NB4 (cell line): ENCODE measurements at regions not wholly inside any gene's neighbourhood (a gene's known extent, or its start where the extent isn't known, plus 50 kb on each side); places are given as distances from the start of the nearest gene placed in this dataset.
"Not testable (repeated sequence)": the region's sequence is repeated elsewhere in the genome, so short reads cannot be mapped to it uniquely, and the experiment has no call there.

ENCODE experiments used
- DNase-seq: peaks from one replicate; pipeline ENCODE4 v3.0.0; 2010; ENCODE audit warnings: low read depth
- H3K4me3 ChIP-seq: one replicate; pipeline ENCODE4 v1.5.1; 2011; ENCODE audit warnings: mild to moderate bottlenecking, low read depth, low read length, moderate library complexity
- MYC ChIP-seq: IDR thresholded peaks from 2 replicates; pipeline ENCODE4 v1.6.1; 2011; ENCODE audit warnings: low read depth, low read length
- POLR2A ChIP-seq: IDR thresholded peaks from 2 replicates; pipeline ENCODE4 v1.6.1; 2011; ENCODE audit warnings: mild to moderate bottlenecking; ENCODE audit not compliant: insufficient read length; ENCODE audit errors: extremely low read depth
- TF ChIP-seq, protein P1 (sequence below): IDR thresholded peaks from one replicate; pipeline ENCODE4 v1.5.1; 2012; ENCODE audit warnings: low read depth, low read length
- TF ChIP-seq, protein P2 (sequence below): IDR thresholded peaks from 2 replicates; pipeline ENCODE4 v1.6.1; 2011; ENCODE audit warnings: low read depth, low read length

DNA sequence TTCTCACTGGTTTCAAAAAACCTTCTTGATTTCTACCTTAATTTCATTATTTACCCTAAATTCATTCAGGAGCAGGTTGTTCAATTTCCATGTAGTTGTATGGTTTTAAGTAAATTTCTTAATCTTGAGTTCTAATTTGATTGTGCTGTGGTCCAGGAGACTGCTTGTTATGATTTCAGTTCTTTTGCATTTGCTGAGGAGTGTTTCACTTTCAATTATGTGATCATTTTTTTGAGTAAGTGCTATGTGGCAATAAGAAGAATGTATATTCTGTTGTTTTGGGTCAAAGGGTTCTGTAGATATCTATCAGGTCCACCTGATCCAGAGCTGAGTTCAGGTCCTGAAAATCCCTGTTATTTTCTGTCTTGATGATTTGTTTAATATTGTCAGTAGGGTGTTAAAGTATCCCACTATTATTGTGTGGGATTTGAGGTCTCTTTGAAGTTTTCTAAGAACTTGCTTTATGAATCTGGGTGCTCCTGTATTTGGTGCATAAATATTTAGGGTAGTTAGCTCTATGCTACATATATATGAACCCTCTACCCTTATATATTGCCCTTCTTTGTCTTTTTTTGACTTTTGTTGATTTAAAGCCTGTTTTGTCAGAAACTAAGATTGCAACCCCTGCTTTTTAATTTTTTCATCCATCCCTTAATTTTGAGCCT lies 158.4 kb upstream of the TPRG1 start:
- TF ChIP-seq, protein P1, sequence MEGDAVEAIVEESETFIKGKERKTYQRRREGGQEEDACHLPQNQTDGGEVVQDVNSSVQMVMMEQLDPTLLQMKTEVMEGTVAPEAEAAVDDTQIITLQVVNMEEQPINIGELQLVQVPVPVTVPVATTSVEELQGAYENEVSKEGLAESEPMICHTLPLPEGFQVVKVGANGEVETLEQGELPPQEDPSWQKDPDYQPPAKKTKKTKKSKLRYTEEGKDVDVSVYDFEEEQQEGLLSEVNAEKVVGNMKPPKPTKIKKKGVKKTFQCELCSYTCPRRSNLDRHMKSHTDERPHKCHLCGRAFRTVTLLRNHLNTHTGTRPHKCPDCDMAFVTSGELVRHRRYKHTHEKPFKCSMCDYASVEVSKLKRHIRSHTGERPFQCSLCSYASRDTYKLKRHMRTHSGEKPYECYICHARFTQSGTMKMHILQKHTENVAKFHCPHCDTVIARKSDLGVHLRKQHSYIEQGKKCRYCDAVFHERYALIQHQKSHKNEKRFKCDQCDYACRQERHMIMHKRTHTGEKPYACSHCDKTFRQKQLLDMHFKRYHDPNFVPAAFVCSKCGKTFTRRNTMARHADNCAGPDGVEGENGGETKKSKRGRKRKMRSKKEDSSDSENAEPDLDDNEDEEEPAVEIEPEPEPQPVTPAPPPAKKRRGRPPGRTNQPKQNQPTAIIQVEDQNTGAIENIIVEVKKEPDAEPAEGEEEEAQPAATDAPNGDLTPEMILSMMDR = no peak
- TF ChIP-seq, protein P2, sequence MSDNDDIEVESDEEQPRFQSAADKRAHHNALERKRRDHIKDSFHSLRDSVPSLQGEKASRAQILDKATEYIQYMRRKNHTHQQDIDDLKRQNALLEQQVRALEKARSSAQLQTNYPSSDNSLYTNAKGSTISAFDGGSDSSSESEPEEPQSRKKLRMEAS = no peak
- no peak for TF ChIP-seq MYC
- no peak overlapping the region for H3K4me3 ChIP-seq
- no peak for DNase-seq

DNA sequence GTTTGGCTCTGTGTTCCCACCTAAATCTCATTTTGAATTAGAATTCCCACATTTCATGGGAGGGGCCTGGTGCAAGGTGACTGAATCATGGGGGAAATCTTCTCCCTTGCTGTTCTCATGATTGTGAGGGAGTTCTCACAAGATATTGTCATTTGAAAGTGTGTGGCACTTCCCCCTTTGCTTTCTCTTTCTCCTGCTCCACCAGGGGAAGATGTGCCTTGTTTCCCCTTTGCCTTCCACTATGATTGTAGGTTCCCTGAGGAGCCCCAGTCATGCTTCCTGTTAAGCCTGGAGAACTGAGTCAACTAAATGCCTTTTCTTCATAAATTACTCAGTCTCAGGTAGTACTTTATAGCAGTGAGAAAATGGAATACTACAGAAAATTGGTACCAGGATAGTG lies 157.2 kb upstream of the TPRG1 start:
- DNase-seq = no peak
- TF ChIP-seq, protein P2 = no peak
- TF ChIP-seq POLR2A = no peak
- TF ChIP-seq MYC = no peak
- TF ChIP-seq, protein P1 = no peak
- H3K4me3 ChIP-seq = no peak overlapping the region

DNA sequence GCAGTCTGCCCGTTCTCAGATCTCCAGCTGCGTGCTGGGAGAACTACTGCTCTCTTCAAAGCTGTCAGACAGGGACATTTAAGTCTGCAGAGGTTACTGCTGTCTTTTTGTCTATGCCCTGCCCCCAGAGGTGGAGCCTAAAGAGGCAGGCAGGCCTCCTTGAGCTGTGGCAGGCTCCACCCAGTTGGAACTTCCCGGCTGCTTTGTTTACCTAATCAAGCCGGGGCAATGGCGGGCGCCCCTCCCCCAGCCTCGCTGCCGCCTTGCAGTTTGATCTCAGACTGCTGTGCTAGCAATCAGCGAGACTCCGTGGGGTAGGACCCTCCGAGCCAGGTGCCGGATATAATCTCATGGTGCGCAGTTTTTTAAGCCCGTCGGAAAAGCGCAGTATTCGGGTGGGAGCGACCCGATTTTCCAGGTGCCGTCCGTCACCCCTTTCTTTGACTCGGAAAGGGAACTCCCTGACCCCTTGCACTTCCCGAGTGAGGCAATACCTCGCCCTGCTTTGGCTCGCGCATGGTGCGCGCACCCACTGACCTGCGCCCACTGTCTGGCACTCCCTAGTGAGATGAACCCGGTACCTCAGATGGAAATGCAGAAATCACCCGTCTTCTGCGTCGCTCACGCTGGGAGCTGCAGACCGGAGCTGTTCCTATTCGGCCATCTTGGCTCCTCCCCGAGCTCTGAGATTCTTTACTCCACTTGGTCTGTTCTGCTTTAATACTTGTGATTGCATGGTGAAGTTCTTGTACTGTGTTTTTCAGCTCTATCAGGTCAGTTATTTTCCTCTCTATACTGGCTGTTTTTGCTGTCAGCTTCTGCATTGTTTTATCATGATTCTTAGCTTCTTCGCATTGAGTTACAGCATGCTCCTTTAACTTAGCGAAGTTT lies 148.9 kb upstream of the TPRG1 start:
- H3K4me3 ChIP-seq, DNase-seq: not testable (repeated sequence)

DNA sequence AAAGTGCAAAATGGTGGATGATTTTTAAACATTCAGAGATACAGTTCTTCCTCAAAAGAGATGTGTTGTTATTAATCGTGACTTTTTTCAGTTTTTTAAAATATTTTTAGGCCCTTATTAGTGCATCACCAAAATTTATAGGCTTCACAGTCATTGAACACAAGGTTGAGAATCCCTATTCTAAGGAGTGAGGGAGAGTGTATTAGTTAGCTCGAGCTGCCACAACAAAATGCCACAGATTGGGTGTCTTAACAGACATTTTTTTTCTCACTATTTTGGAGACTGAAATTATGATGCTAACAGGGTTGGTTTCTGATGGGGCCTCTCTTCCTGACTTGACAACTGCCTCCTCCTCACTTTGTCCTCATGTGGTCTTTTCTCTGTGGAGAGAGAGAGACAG lies 145.9 kb upstream of the TPRG1 start:
- H3K4me3 ChIP-seq = no peak overlapping the region
- TF ChIP-seq, protein P2 = no peak
- TF ChIP-seq POLR2A = no peak
- TF ChIP-seq, protein P1 = no peak
- no peak for TF ChIP-seq MYC
- DNase-seq = no peak

DNA sequence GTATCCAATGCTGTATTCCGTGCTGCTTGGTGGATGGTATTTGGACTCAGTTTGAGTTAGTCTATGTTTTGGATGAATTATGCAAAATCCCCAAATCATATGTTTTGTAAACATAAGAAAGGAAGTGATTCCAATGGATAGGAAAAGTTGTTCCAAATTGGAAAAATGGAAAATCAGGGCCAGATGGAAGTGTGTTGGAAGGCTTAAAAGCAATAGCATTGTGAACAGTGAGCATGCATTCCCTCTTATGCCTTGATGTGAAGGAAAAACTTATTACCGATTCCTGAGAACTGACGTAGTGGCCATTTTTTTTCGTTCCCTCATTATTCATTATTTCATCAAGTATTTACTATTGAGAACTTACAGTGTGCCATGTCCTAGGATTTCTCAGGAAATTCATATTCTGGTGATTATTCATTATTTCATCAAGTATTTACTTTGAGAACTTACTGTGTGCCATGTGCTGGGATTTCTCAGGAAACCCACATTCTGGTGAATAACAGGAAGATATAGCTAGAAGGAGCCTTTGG lies 144.1 kb upstream of the TPRG1 start:
- TF ChIP-seq, protein P2 = no peak
- TF ChIP-seq POLR2A (no peak), MYC (no peak)
- TF ChIP-seq, protein P1 = no peak
- DNase-seq = no peak
- no peak overlapping the region for H3K4me3 ChIP-seq
